Cardiac muscle cell (in vitro differentiated cells and primary cell): ENCODE measurements at regions not wholly inside any gene's neighbourhood (a gene's known extent, or its start where the extent isn't known, plus 50 kb on each side); places are given as distances from the start of the nearest gene placed in this dataset.
A peak's percentile ranks its signal among the peaks of the same experiment; 100 is the strongest.

Source experiments
- DNase-seq, 2 donors: peaks; one replicate each; pipeline versions ENCODE4 v3.0.0 to v3.0.0-alpha.2; 2010 to 2017; ENCODE audit warnings: low read depth in 1 of 2, low spot score in 1 of 2
- H3K27ac ChIP-seq: fragments of 200-600 bp; sonication (generic); 2 replicates; pipeline ENCODE4 v1.5.1; 2016
- H3K27me3 ChIP-seq: fragments of 200-600 bp; sonication (generic); 2 replicates; pipeline ENCODE4 v1.6.0; 2016; ENCODE audit warnings: control low read depth
- H3K36me3 ChIP-seq: fragments of 200-600 bp; sonication (generic); 2 replicates; pipeline ENCODE4 v1.5.1; 2016; ENCODE audit warnings: control low read depth
- H3K4me1 ChIP-seq: fragments of 200-600 bp; sonication (generic); 2 replicates; pipeline ENCODE4 v1.8.1; 2017; ENCODE audit warnings: low read depth, mild to moderate bottlenecking, mixed run types
- H3K4me3 ChIP-seq: fragments of 200-600 bp; sonication (generic); 2 replicates; pipeline ENCODE4 v1.5.1; 2016; ENCODE audit warnings: mild to moderate bottlenecking
- H3K9me3 ChIP-seq: fragments of 200-600 bp; sonication (generic); 2 replicates; pipeline ENCODE4 v1.5.1; 2017; ENCODE audit warnings: low read depth, mild to moderate bottlenecking, control low read depth
- TF ChIP-seq, protein P1 (sequence below): IDR thresholded peaks from 2 replicates; pipeline ENCODE4 v1.5.1; 2012; ENCODE audit warnings: low read depth, mild to moderate bottlenecking, low read length

DNA sequence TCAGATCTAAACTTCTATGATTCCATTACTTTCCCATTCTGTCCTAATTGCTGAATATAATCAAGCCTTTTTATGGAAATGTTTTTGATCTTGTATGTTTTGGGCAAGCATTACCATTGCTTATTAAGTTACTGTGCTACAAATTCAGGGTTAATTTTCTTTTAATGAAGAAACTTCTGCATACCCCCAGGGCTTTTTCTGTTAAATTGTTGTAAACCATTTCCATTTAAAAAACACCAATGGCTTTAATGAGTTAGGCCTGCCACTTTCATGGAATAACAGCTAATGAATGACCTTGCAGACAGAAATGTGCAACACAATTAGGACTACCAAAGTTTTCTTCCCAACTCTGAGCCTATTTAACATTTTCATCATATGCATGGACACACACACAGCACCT lies 150.0 kb downstream of the DIPK2A start:
- Histone ChIP-seq H3K36me3 (no peaks in the 10 kb centered on the region), H3K27ac (no peak overlapping the region), H3K4me1 (peaks cover 16% of the 10 kb centered on the region), H3K4me3 (no peak overlapping the region), H3K9me3 (no peaks in the 10 kb centered on the region), H3K27me3 (no peaks in the 10 kb centered on the region)
- DNase-seq: no peak
- TF ChIP-seq, protein P1, sequence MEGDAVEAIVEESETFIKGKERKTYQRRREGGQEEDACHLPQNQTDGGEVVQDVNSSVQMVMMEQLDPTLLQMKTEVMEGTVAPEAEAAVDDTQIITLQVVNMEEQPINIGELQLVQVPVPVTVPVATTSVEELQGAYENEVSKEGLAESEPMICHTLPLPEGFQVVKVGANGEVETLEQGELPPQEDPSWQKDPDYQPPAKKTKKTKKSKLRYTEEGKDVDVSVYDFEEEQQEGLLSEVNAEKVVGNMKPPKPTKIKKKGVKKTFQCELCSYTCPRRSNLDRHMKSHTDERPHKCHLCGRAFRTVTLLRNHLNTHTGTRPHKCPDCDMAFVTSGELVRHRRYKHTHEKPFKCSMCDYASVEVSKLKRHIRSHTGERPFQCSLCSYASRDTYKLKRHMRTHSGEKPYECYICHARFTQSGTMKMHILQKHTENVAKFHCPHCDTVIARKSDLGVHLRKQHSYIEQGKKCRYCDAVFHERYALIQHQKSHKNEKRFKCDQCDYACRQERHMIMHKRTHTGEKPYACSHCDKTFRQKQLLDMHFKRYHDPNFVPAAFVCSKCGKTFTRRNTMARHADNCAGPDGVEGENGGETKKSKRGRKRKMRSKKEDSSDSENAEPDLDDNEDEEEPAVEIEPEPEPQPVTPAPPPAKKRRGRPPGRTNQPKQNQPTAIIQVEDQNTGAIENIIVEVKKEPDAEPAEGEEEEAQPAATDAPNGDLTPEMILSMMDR: no peak

DNA sequence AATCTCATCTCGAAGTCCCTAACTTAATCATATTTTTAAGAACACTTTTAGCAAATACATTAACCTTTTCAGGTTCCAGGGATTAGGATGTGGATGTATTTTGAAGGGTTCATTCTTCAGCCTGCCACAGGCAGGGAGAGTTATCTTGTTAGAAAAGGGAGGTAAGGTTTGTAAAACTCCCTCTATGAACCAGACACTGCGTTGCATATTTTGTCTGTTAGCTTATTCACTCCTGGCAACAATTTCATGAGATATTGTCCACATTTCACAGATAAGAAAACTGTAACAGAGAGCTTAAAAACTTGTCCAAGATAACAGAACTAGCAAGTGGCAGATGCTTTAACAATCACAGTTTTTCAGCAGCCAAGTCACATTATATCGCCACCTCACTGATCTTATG lies 155.4 kb downstream of the DIPK2A start:
- peak in 1 of 2 donors; percentile 20 for DNase-seq
- Histone ChIP-seq H3K9me3 (no peaks in the 10 kb centered on the region), H3K4me3 (no peak overlapping the region), H3K27ac (peak overlapping the region; percentile 81), H3K27me3 (no peaks in the 10 kb centered on the region), H3K36me3 (no peaks in the 10 kb centered on the region), H3K4me1 (peaks cover 21% of the 10 kb centered on the region)
- TF ChIP-seq, protein P1: no peak

DNA sequence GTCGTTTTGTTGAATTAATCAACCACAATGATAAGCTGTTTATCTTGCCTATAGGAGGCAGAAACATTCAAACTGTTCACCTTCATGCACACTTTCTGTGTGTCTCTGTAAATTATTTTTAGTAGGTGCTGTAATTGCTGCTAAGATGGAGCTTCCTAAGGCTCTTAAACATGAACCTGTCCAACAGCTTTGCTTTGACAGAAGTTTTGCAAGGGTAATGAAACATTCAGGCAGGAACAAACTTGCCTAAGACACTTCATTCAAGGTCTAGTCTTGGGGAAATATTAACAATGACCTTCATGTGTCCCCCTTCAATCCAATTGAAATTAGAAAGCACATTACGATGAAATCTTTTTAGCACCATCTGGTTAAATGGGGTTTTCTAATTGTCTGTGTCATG lies 156.1 kb downstream of the DIPK2A start:
- DNase-seq: peak in 1 of 2 donors; percentile 6
- H3K4me3 ChIP-seq: no peak overlapping the region
- H3K27me3 ChIP-seq: no peaks in the 10 kb centered on the region
- no peaks in the 10 kb centered on the region for H3K36me3 ChIP-seq
- H3K4me1 ChIP-seq: peaks cover 15% of the 10 kb centered on the region
- peak overlapping the region; percentile 81 for H3K27ac ChIP-seq
- H3K9me3 ChIP-seq: no peaks in the 10 kb centered on the region
- TF ChIP-seq, protein P1: no peak

DNA sequence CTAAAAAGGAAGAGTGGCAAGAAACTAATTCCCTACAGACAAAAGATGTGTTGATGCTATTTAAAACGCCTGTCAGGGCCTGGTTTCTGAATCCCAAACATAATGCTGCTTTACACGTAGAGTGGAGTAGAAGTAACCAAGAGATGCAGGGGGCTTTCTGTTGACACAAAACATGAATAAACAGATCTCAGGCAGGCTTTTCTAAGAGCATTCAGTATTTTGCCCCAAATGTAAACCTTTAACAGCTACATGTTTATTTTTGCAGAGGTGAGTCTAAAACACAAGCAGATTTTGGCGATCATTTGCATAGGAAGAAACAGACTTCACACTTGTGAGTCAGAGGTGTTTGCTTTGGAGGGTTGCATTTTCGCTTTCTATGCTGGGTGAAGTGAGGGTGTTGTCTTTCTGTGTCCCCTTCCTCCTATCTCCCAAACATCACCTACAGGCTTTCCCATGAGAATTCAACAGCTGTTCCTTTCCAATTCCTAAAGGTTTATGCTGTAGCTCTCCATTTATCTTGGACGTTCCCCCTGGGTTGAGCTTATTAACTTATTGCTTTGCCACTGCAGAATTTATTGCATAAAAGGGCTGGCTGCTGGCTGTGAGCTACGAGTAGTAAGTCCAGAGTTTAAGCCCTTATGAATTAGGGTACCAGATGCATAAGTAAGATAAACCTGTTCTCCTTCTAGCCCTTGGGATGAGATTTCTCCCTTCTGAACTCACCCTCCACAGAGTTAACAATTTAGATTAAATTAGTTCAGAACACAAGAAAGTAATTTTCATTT lies 156.7 kb downstream of the DIPK2A start:
- Histone ChIP-seq H3K4me3 (no peak overlapping the region), H3K9me3 (no peaks in the 10 kb centered on the region), H3K27ac (peak overlapping the region; percentile 81), H3K4me1 (peaks cover 15% of the 10 kb centered on the region), H3K27me3 (no peaks in the 10 kb centered on the region), H3K36me3 (no peaks in the 10 kb centered on the region)
- DNase-seq: no peak
- TF ChIP-seq, protein P1: no peak

DNA sequence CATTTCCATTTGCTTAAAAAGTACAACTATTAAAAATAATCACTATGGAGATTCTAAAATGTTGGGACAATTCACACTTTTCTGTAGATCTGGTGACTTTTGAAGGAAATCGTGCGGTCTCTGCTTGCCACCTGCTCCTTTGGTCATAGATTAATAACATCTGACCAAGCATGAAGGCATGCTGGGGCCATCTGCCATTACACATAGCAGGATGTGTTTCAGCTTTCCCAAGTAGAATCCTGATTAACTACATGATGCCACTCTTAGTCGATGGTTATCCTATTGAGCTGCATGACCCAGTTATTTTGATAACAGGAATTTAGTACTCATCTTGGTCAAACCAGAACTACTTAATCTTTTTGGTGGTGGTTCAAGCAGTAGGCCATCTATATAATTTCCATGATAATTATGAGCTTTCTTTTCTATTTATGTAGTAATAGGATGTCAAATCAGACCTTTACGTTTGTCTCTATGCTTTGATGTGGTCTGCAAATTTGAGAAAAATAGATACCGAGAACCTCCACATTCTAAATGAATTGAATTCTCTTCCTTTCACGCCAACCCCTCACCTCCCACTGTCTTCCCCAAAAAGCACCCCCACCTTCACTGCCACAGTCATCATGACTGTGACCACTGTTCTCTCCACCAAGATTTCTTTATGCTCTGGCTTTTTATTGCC lies 158.1 kb downstream of the DIPK2A start:
- Histone ChIP-seq H3K4me3 (no peak overlapping the region), H3K36me3 (no peaks in the 10 kb centered on the region), H3K27me3 (no peaks in the 10 kb centered on the region), H3K9me3 (no peaks in the 10 kb centered on the region), H3K27ac (no peak overlapping the region), H3K4me1 (peaks cover 15% of the 10 kb centered on the region)
- no peak for DNase-seq
- TF ChIP-seq, protein P1: no peak
